AG04450 (cell line): ENCODE measurements at regions not wholly inside any gene's neighbourhood (a gene's known extent, or its start where the extent isn't known, plus 50 kb on each side); places are given as distances from the start of the nearest gene placed in this dataset.

ENCODE experiments used
- CTCF ChIA-PET: fragments of 300-600, 350-600 bp; formaldehyde crosslinking; extraction: SDS; loops from one replicate; lab custom pipeline; 2022; ENCODE audit warnings: antibody characterized with exemption, inconsistent platforms; lab: Charles Lee
- POLR2A ChIA-PET: fragments of 350-600 bp; formaldehyde crosslinking; extraction: SDS; loops from one replicate; lab custom pipeline; 2021; ENCODE audit warnings: antibody characterized with exemption, inconsistent platforms; lab: Yijun Ruan, JAX
- DNase-seq: peaks from one replicate; pipeline ENCODE4 v3.0.0-alpha.2; 2011; ENCODE audit warnings: low read depth, low spot score
- H3K27ac ChIP-seq: one replicate; pipeline ENCODE4 v1.5.1; 2012; ENCODE audit warnings: low read depth, low read length, control low read depth
- H3K27me3 ChIP-seq: one replicate; pipeline ENCODE4 v1.6.0; 2012; ENCODE audit warnings: low read length; ENCODE audit not compliant: control insufficient read depth, insufficient read depth
- H3K4me3 ChIP-seq: 2 replicates; pipeline ENCODE4 v1.5.1; 2011; ENCODE audit warnings: mild to moderate bottlenecking, low read depth, low read length, control low read depth
- H3K9me3 ChIP-seq: 2 replicates; pipeline ENCODE4 v1.5.1; 2012; ENCODE audit warnings: low read length; ENCODE audit not compliant: control insufficient read depth, insufficient read depth
- TF ChIP-seq, protein P1 (sequence below): IDR thresholded peaks from 2 replicates; pipeline ENCODE4 v1.5.1; 2011; ENCODE audit warnings: low read depth, low read length, control low read depth, inconsistent platforms

DNA sequence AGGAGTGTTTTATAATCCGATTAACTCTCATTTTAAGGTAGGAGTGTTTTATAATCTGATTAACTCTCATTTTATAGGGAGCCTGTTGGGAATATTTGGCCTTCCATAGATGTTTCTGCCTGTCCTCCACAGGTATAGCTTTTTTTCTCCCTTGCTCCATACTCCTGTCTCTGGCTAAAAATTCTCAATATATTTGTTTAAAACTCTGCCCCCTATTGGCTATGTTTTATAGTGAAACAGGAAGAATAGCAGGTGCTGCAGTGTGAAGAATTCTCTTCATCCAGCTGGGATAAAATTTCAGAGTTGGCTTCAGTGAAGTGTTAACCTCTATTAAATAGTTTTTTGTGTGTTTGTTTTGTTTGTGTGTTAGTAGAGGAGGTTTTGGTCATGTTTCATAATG is 1046.0 kb upstream of the TMEFF2 start:
- ChIA-PET CTCF (no interaction called here), POLR2A (no interaction called here)
- H3K4me3 ChIP-seq = no peak overlapping the region
- H3K27me3 ChIP-seq = no peaks in the 10 kb centered on the region
- TF ChIP-seq, protein P1, sequence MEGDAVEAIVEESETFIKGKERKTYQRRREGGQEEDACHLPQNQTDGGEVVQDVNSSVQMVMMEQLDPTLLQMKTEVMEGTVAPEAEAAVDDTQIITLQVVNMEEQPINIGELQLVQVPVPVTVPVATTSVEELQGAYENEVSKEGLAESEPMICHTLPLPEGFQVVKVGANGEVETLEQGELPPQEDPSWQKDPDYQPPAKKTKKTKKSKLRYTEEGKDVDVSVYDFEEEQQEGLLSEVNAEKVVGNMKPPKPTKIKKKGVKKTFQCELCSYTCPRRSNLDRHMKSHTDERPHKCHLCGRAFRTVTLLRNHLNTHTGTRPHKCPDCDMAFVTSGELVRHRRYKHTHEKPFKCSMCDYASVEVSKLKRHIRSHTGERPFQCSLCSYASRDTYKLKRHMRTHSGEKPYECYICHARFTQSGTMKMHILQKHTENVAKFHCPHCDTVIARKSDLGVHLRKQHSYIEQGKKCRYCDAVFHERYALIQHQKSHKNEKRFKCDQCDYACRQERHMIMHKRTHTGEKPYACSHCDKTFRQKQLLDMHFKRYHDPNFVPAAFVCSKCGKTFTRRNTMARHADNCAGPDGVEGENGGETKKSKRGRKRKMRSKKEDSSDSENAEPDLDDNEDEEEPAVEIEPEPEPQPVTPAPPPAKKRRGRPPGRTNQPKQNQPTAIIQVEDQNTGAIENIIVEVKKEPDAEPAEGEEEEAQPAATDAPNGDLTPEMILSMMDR = no peak
- no peak overlapping the region for H3K27ac ChIP-seq
- DNase-seq = no peak
- H3K9me3 ChIP-seq = no peaks in the 10 kb centered on the region

DNA sequence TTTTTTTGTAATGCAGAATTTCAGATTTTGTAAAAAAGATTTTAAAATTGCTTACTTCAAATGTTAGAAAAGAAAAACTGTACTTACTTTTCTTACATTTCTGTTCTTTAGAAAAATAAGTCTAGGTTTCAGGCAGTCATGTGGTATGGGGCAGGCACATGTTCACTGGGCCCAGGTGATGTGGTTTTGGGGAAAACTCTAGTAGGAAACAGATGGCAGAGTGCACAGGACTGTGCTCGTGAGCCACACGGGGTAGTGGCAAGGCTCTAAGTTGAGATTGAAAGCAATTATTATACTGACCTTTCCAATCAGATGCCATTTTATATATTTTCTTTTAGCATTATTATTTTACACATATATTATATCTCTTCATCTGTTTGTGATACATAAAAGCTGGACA is 1036.9 kb upstream of the TMEFF2 start:
- H3K27me3 ChIP-seq = no peaks in the 10 kb centered on the region
- TF ChIP-seq, protein P1 = no peak
- DNase-seq = no peak
- no peak overlapping the region for H3K27ac ChIP-seq
- POLR2A ChIA-PET = no interaction called here
- H3K9me3 ChIP-seq = 0 out of 2 replicates have a peak, but pooled peaks cover 3% of the 10 kb centered on the region
- H3K4me3 ChIP-seq = no peak overlapping the region
- CTCF ChIA-PET = no interaction called here

DNA sequence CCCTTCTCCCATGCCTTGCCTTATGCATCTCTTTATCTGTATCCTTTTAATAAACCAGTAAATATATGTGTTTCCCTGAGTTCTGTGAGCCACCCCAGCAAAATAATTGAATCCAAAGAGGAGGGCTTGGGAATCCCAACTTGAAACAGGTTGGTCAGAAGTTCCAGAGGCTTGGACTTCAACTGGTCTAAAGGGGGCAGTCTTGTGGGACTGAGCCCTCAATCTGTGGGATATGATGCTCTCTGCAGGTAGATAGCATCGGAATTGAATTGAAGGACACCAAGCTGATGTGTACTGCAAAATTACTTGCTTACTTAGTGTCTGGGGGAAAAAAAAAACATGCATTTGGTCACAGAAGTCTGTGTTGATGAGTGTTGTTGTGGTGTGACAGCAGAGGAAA is 1033.5 kb upstream of the TMEFF2 start:
- ChIA-PET POLR2A (no interaction called here), CTCF (no interaction called here)
- Histone ChIP-seq H3K27ac (no peak overlapping the region), H3K27me3 (no peaks in the 10 kb centered on the region), H3K4me3 (no peak overlapping the region), H3K9me3 (peaks cover 7% of the 10 kb centered on the region; the same call in 1 of the 2 replicates)
- TF ChIP-seq, protein P1 = no peak
- DNase-seq = no peak

DNA sequence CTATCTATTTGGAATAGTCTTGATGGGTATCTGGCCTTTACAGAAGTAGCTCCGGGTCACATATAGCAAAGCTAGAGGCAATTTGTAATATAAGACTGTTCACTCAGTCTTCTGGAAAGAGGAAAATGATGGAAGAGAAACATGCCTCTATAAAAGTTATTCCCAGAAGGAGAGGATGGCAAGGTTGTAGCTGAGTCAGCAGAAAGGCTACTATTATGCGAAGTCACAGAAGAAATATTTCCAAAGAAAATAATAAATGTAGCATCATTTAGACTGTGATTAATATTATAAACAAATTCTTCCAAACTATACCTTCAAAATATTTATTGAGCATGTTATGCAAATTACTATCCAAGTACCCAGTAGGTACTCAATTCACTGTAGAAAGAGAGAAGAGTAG is 1027.7 kb upstream of the TMEFF2 start:
- ChIA-PET CTCF (no interaction called here), POLR2A (no interaction called here)
- Histone ChIP-seq H3K27ac (no peak overlapping the region), H3K27me3 (no peaks in the 10 kb centered on the region), H3K9me3 (peaks cover 4% of the 10 kb centered on the region; the same call in 1 of the 2 replicates), H3K4me3 (no peak overlapping the region)
- TF ChIP-seq, protein P1 = no peak
- no peak for DNase-seq

DNA sequence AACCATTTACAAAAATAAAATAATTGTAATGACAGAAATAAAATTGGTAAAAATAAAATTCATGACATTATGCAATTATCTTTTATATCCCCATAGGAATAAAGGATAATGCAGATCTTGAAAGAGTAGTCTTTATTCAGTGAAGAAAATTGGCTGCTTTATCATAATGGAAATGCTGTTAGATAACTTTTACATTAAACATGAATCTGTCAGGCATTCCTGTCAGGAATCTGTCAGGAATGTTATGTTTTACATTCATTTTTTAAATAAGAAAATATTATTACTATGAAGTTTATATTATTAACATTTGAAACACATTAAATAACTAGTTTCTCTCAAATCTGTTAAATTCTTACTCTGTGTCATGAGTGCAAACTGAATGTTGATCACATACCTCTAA is 1024.7 kb upstream of the TMEFF2 start:
- TF ChIP-seq, protein P1 = no peak
- H3K27me3 ChIP-seq = no peaks in the 10 kb centered on the region
- no peaks in the 10 kb centered on the region for H3K9me3 ChIP-seq
- ChIA-PET POLR2A (no interaction called here), CTCF (no interaction called here)
- H3K27ac ChIP-seq = no peak overlapping the region
- H3K4me3 ChIP-seq = no peak overlapping the region
- DNase-seq = no peak
